Activated T-cell treated with anti-CD3 and anti-CD28 coated beads, Interleukin-2, amount 50 U/mL, for 24 hours (primary cell): ENCODE measurements at regions not wholly inside any gene's neighbourhood (a gene's known extent, or its start where the extent isn't known, plus 50 kb on each side); places are given as distances from the start of the nearest gene placed in this dataset.
"Not testable (repeated sequence)": the region's sequence is repeated elsewhere in the genome, so short reads cannot be mapped to it uniquely, and the experiment has no call there.

ENCODE experiments used
- DNase-seq: peaks from one replicate; pipeline ENCODE4 v3.0.0-alpha.2; 2020
- H3K27ac Mint-ChIP-seq: 2 replicates; pipeline ENCODE4 v1.8.0; 2020; ENCODE audit warnings: mild to moderate bottlenecking, mixed read lengths
- H3K27me3 Mint-ChIP-seq: 2 replicates; pipeline ENCODE4 v1.8.0; 2020; ENCODE audit warnings: mixed read lengths
- H3K36me3 Mint-ChIP-seq: 2 replicates; pipeline ENCODE4 v1.8.0; 2020; ENCODE audit warnings: low read depth, mixed read lengths
- H3K4me1 Mint-ChIP-seq: 2 replicates; pipeline ENCODE4 v1.8.0; 2020; ENCODE audit warnings: low read depth, mixed read lengths
- H3K4me3 Mint-ChIP-seq: 2 replicates; pipeline ENCODE4 v1.8.0; 2020; ENCODE audit warnings: mild to moderate bottlenecking, moderate library complexity, mixed read lengths
- H3K9me3 Mint-ChIP-seq: 2 replicates; pipeline ENCODE4 v1.8.0; 2020; ENCODE audit warnings: mixed read lengths

- Mint-ChIP-seq H3K9me3 (peaks cover 18% of the 10 kb centered on the region), H3K27me3 (no peaks in the 10 kb centered on the region), H3K27ac (no peak overlapping the region), H3K36me3 (no peaks in the 10 kb centered on the region), H3K4me3 (no peak overlapping the region), H3K4me1 (no peaks in the 10 kb centered on the region)
- no peak for DNase-seq
Observed at GRCh38 chr7:86091369-86091768, 552.3 kb upstream of the GRM3 start.

GRCh38 chr7:86089455-86089854 is 554.3 kb upstream of the GRM3 start:
- Mint-ChIP-seq H3K27me3 (no peaks in the 10 kb centered on the region), H3K9me3 (peaks cover 12% of the 10 kb centered on the region), H3K4me1 (no peaks in the 10 kb centered on the region), H3K36me3 (no peaks in the 10 kb centered on the region), H3K27ac (no peak overlapping the region), H3K4me3 (no peak overlapping the region)
- no peak for DNase-seq

GRCh38 chr7:86064572-86064971 is 579.1 kb upstream of the GRM3 start:
- H3K9me3 Mint-ChIP-seq, result peaks cover 22% of the 10 kb centered on the region
- not testable (repeated sequence) for H3K36me3 Mint-ChIP-seq, DNase-seq, H3K4me1 Mint-ChIP-seq, H3K27ac Mint-ChIP-seq, H3K4me3 Mint-ChIP-seq, H3K27me3 Mint-ChIP-seq

GRCh38 chr7:86058649-86059048 is 585.1 kb upstream of the GRM3 start:
- no peak for DNase-seq

GRCh38 chr7:86050918-86051317 is 592.8 kb upstream of the GRM3 start:
- H3K27ac Mint-ChIP-seq, result no peak overlapping the region
- H3K4me1 Mint-ChIP-seq, result no peaks in the 10 kb centered on the region
- no peaks in the 10 kb centered on the region for H3K27me3 Mint-ChIP-seq
- H3K36me3 Mint-ChIP-seq, result no peaks in the 10 kb centered on the region
- peaks cover 33% of the 10 kb centered on the region for H3K9me3 Mint-ChIP-seq
- DNase-seq, result no peak
- no peak overlapping the region for H3K4me3 Mint-ChIP-seq

More at GRCh38 chr7:86058649-86059048, 585.1 kb upstream of the GRM3 start:
- Mint-ChIP-seq H3K27me3 (no peaks in the 10 kb centered on the region), H3K27ac (no peak overlapping the region), H3K4me1 (no peaks in the 10 kb centered on the region), H3K9me3 (peaks cover 44% of the 10 kb centered on the region), H3K4me3 (no peak overlapping the region), H3K36me3 (no peaks in the 10 kb centered on the region)

GRCh38 chr7:86049910-86050309 is 593.8 kb upstream of the GRM3 start:
- Mint-ChIP-seq H3K36me3 (no peaks in the 10 kb centered on the region), H3K27ac (no peak overlapping the region), H3K9me3 (peaks cover 24% of the 10 kb centered on the region), H3K27me3 (no peaks in the 10 kb centered on the region), H3K4me3 (no peak overlapping the region), H3K4me1 (no peaks in the 10 kb centered on the region)
- DNase-seq, result no peak

- H3K36me3 Mint-ChIP-seq, result not testable (repeated sequence)
Observed at GRCh38 chr7:86045197-86045596, 598.5 kb upstream of the GRM3 start.

GRCh38 chr7:86025807-86026206 is 617.9 kb upstream of the GRM3 start:
- H3K36me3 Mint-ChIP-seq, result no peaks in the 10 kb centered on the region
- no peaks in the 10 kb centered on the region for H3K27me3 Mint-ChIP-seq
- peaks cover 12% of the 10 kb centered on the region for H3K9me3 Mint-ChIP-seq
- no peak overlapping the region for H3K4me3 Mint-ChIP-seq
- H3K27ac Mint-ChIP-seq, result no peak overlapping the region
- no peaks in the 10 kb centered on the region for H3K4me1 Mint-ChIP-seq
- DNase-seq, result no peak

More at GRCh38 chr7:86045197-86045596, 598.5 kb upstream of the GRM3 start:
- H3K4me1 Mint-ChIP-seq, H3K27ac Mint-ChIP-seq, H3K27me3 Mint-ChIP-seq, H3K4me3 Mint-ChIP-seq, DNase-seq: not testable (repeated sequence)
- peaks cover 17% of the 10 kb centered on the region for H3K9me3 Mint-ChIP-seq

- no peaks in the 10 kb centered on the region for H3K27me3 Mint-ChIP-seq
- no peak overlapping the region for H3K27ac Mint-ChIP-seq
- no peak for DNase-seq
- no peaks in the 10 kb centered on the region for H3K4me1 Mint-ChIP-seq
- no peak overlapping the region for H3K4me3 Mint-ChIP-seq
- no peaks in the 10 kb centered on the region for H3K36me3 Mint-ChIP-seq
- no peaks in the 10 kb centered on the region for H3K9me3 Mint-ChIP-seq
Observed at GRCh38 chr7:86013662-86014061, 630.0 kb upstream of the GRM3 start.

GRCh38 chr7:86012971-86013370 is 630.7 kb upstream of the GRM3 start:
- Mint-ChIP-seq H3K4me3 (no peak overlapping the region), H3K27me3 (no peaks in the 10 kb centered on the region), H3K9me3 (no peaks in the 10 kb centered on the region), H3K36me3 (no peaks in the 10 kb centered on the region), H3K4me1 (no peaks in the 10 kb centered on the region), H3K27ac (no peak overlapping the region)
- no peak for DNase-seq

- no peaks in the 10 kb centered on the region for H3K27me3 Mint-ChIP-seq
- no peak overlapping the region for H3K4me3 Mint-ChIP-seq
- no peak for DNase-seq
- H3K4me1 Mint-ChIP-seq, result no peaks in the 10 kb centered on the region
- H3K36me3 Mint-ChIP-seq, result no peaks in the 10 kb centered on the region
- no peak overlapping the region for H3K27ac Mint-ChIP-seq
- peaks cover 6% of the 10 kb centered on the region for H3K9me3 Mint-ChIP-seq
Observed at GRCh38 chr7:86008898-86009297, 634.8 kb upstream of the GRM3 start.

GRCh38 chr7:86006909-86007308 is 636.8 kb upstream of the GRM3 start:
- DNase-seq, result no peak
- H3K4me1 Mint-ChIP-seq, result no peaks in the 10 kb centered on the region
- peaks cover 15% of the 10 kb centered on the region for H3K9me3 Mint-ChIP-seq
- H3K27ac Mint-ChIP-seq, result no peak overlapping the region
- no peaks in the 10 kb centered on the region for H3K36me3 Mint-ChIP-seq
- H3K27me3 Mint-ChIP-seq, result no peaks in the 10 kb centered on the region
- H3K4me3 Mint-ChIP-seq, result no peak overlapping the region

GRCh38 chr7:86002858-86003257 is 640.9 kb upstream of the GRM3 start:
- H3K4me1 Mint-ChIP-seq, result no peaks in the 10 kb centered on the region
- H3K27ac Mint-ChIP-seq, result no peak overlapping the region
- peaks cover 33% of the 10 kb centered on the region for H3K9me3 Mint-ChIP-seq
- H3K4me3 Mint-ChIP-seq, result no peak overlapping the region
- DNase-seq, result no peak
- H3K27me3 Mint-ChIP-seq, result no peaks in the 10 kb centered on the region
- no peaks in the 10 kb centered on the region for H3K36me3 Mint-ChIP-seq

GRCh38 chr7:85997515-85997914 is 646.2 kb upstream of the GRM3 start:
- H3K4me3 Mint-ChIP-seq, result no peak overlapping the region
- peaks cover 36% of the 10 kb centered on the region for H3K9me3 Mint-ChIP-seq
- no peaks in the 10 kb centered on the region for H3K27me3 Mint-ChIP-seq
- no peak for DNase-seq
- no peaks in the 10 kb centered on the region for H3K36me3 Mint-ChIP-seq
- no peak overlapping the region for H3K27ac Mint-ChIP-seq
- no peaks in the 10 kb centered on the region for H3K4me1 Mint-ChIP-seq

GRCh38 chr7:85995101-85995500 is 648.6 kb upstream of the GRM3 start:
- Mint-ChIP-seq H3K36me3 (no peaks in the 10 kb centered on the region), H3K4me1 (no peaks in the 10 kb centered on the region), H3K27me3 (no peaks in the 10 kb centered on the region), H3K4me3 (no peak overlapping the region), H3K9me3 (peaks cover 27% of the 10 kb centered on the region), H3K27ac (no peak overlapping the region)
- DNase-seq, result no peak

- H3K9me3 Mint-ChIP-seq, result peaks cover 20% of the 10 kb centered on the region
- no peak overlapping the region for H3K27ac Mint-ChIP-seq
- no peaks in the 10 kb centered on the region for H3K4me1 Mint-ChIP-seq
- H3K4me3 Mint-ChIP-seq, result no peak overlapping the region
- no peaks in the 10 kb centered on the region for H3K36me3 Mint-ChIP-seq
- no peaks in the 10 kb centered on the region for H3K27me3 Mint-ChIP-seq
- DNase-seq, result no peak
Observed at GRCh38 chr7:85980740-85981139, 663.0 kb upstream of the GRM3 start.
